GM13977 (cell line): ENCODE measurements at regions not wholly inside any gene's neighbourhood (a gene's known extent, or its start where the extent isn't known, plus 50 kb on each side); places are given as distances from the start of the nearest gene placed in this dataset.

Experiments
- DNase-seq: peaks from one replicate; pipeline ENCODE4 v3.0.0; 2012; ENCODE audit warnings: low spot score
- in situ Hi-C: fragments of 300-500 bp; cut with MboI; formaldehyde crosslinking; loops from one replicate; pipeline ENCODE4 v1.12.0; 2022; ENCODE audit warnings: low sequenced_read_pairs, low pct_unique_long_range_greater_than_20kb, mixed read lengths, inconsistent platforms; ENCODE audit not compliant: unreplicated experiment
- TF ChIP-seq, protein P1 (sequence below): IDR thresholded peaks from 2 replicates; pipeline ENCODE4 v1.5.1; 2012; ENCODE audit warnings: mild to moderate bottlenecking, control low read depth; ENCODE audit not compliant: insufficient read depth; ENCODE audit errors: extremely low read depth, missing control alignments

DNA sequence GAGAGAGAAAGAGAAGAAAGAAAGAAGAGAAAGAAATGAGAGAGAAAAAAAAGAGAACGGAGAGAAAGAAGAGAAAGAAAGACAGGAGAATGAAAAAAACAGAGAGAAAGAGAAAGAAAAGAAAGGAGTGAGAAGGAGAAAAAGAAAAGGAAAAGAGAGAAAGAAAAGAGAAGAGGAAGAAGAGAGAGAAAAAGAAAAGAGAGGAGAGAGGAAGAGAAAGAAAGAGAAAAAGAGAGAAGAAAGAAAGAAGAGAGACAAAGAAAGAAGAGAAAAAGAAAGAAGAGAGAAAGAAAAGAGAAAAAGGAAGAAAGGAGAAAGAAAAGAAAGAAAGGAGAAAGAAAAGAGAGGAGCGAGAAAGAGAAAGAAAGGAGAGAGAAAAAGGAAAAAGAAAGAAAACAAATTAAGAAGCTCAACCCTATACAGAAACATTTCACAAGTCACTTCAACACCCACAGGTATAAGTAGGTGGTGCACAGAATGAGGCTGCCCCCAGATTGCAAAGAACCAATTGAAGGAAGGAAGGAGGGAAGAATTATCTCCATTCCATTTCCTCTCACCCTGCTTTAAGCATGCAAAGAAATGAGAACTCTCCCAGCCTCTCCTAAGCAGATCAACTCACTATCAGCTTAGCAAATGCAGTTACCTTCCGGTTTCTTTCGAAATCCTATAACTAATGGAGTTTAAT, 98.8 kb upstream of the CACNA1A start:
- in situ Hi-C loops: loop anchor here (10.0 kb wide), 1 partner anchor 270 kb away; the partner anchor contains the start of gene NANOS3
- TF ChIP-seq, protein P1, sequence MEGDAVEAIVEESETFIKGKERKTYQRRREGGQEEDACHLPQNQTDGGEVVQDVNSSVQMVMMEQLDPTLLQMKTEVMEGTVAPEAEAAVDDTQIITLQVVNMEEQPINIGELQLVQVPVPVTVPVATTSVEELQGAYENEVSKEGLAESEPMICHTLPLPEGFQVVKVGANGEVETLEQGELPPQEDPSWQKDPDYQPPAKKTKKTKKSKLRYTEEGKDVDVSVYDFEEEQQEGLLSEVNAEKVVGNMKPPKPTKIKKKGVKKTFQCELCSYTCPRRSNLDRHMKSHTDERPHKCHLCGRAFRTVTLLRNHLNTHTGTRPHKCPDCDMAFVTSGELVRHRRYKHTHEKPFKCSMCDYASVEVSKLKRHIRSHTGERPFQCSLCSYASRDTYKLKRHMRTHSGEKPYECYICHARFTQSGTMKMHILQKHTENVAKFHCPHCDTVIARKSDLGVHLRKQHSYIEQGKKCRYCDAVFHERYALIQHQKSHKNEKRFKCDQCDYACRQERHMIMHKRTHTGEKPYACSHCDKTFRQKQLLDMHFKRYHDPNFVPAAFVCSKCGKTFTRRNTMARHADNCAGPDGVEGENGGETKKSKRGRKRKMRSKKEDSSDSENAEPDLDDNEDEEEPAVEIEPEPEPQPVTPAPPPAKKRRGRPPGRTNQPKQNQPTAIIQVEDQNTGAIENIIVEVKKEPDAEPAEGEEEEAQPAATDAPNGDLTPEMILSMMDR: no peak
- no peak for DNase-seq

DNA sequence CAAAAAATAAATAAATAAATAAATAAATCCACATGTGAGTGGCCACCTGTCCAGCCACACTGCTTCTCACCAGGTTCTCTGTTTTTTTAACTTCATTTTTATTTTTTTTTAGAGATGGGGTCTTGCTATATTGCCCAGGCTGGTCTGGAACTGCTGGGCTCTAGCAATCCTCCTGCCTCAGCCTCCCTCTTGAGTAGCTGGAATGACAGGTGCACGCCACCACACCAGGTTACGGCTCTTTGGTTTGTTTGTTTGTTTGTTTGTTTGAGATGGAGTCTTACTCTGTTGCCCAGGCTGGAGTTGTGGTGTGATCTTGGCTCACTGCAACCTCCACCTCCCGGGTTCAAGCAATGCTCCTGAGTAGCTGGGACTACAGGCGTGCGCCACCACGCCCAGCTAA, 94.5 kb upstream of the CACNA1A start:
- in situ Hi-C loops: loop anchor here (10.0 kb wide), 1 partner anchor 274 kb away; the partner anchor contains the start of gene NANOS3

DNA sequence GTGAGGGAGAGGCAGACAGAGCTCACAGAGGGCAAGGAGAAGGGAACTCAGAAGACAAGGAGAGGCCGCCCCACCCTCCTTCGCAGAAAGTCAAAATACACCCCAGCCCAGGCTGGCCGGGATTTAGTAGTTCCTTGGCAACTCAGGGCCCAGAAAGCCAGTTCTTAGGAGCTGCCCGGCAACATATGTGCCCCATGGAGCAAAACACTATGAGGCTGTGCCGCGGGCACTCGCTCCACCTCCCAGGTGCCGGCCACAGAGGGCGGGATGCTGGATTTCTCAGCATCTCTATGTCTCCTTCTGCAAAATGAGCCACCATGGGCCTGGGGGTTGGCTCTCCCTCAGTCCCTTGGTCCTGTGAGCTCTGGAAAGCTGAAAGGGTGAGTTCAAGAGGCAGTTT, 93.8 kb upstream of the CACNA1A start:
- in situ Hi-C loops: loop anchor here (10.0 kb wide), 1 partner anchor 275 kb away; the partner anchor contains the start of gene NANOS3
- no peak for DNase-seq
- TF ChIP-seq, protein P1: no peak

More for the DNA sequence above, 94.5 kb upstream of the CACNA1A start:
- no peak for DNase-seq
- TF ChIP-seq, protein P1: no peak

DNA sequence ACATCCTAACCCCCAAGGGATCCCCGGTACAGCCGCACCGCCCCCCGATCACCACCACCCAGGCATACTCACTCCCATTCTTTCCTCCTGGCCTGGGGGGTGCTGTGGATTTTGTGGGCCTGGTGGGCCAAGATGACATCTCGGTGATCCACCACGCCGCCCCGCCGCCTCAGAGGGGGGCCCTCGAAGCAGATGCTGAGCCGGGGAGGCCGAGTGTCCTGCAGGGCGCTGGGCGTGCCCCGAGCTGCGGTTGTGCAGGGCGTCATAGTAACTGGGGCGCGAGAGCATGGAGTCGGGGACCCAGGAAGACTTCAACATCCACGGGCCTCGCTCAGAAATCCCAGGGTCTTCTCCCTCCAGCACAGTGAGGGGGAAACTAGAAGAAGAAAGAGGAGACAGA, 93.4 kb upstream of the CACNA1A start:
- TF ChIP-seq, protein P1: no peak
- in situ Hi-C loops: loop anchor here (10.0 to 25.0 kb wide), 3 partner anchors 275 to 463 kb away; partner anchors contain the start of genes MISP3, NANOS3 and PALM3
- DNase-seq: no peak

DNA sequence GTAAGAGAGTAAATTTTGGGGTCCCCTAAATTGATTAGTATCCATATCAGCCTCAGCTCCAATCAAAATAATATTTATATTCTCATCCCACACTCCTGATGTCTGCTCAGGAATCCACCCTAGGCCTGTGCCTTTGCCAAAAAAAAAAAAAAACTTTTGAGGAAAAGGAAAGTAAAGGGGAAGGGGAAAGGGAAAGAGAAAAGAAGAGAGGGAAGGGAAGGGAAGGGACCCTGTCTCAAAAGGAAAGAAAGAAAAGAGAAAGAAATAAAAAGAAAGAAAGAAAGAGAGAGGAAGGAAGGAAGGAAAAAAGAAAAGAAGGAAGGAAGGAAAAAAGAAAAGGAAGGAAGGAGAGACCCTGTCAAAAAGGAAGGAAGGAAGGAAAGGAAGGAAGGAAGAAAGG, 91.8 kb upstream of the CACNA1A start:
- DNase-seq: no peak
- in situ Hi-C loops: loop anchor here (10.0 to 25.0 kb wide), 2 partner anchors 323 to 464 kb away; partner anchors contain the start of genes MISP3 and PALM3
- TF ChIP-seq, protein P1: no peak

DNA sequence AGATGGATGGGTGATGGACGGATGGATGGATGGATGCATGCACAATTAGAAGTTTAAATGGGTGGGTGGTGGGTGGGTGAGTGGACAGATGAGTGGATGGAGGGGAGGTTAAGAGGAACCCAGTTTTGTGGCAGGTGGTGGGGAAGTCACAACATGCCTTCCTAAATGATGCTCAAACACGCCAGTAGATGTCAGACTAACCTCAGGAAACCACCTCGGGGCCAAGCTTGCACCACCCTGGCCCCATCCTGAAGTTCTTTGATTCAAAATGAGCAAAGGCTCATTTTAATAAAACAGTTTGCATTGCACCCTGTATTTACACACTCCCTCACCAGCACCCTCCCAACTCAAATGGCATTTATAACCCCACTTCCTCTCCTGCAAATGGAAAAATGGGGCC, 91.4 kb upstream of the CACNA1A start:
- in situ Hi-C loops: loop anchor here (10.0 to 25.0 kb wide), 2 partner anchors 323 to 465 kb away; partner anchors contain the start of genes MISP3 and PALM3
- DNase-seq: peak; percentile 91
- TF ChIP-seq, protein P1: peak; percentile 57
